DND-41 (cell line): ENCODE measurements at regions not wholly inside any gene's neighbourhood (a gene's known extent, or its start where the extent isn't known, plus 50 kb on each side); places are given as distances from the start of the nearest gene placed in this dataset.
"Not testable (repeated sequence)": the region's sequence is repeated elsewhere in the genome, so short reads cannot be mapped to it uniquely, and the experiment has no call there.

Experiments
- ATAC-seq: fragments of 200-7000 bp; cut with Tn5 transposase; 3 replicates; pipeline ENCODE4 v1.9.1; 2021; ENCODE audit warnings: low read depth; ENCODE audit not compliant: insufficient read depth
- DNase-seq: peaks from one replicate; pipeline ENCODE4 v3.0.0-alpha.2; 2020
- H2AFZ ChIP-seq: 2 replicates; pipeline ENCODE4 v1.6.0; 2012; ENCODE audit warnings: low read depth, low read length
- H3K27ac ChIP-seq: 2 replicates; pipeline ENCODE4 v1.5.1; 2012; ENCODE audit warnings: low read length, inconsistent platforms
- H3K27me3 ChIP-seq: fragments of 200-600 bp; sonication (generic); 2 replicates; pipeline ENCODE4 v1.6.0; 2012; ENCODE audit warnings: low read length, mild to moderate bottlenecking, inconsistent platforms; ENCODE audit not compliant: insufficient read depth, poor library complexity
- H3K36me3 ChIP-seq: 2 replicates; pipeline ENCODE4 v1.5.1; 2012; ENCODE audit warnings: low read length, inconsistent platforms; ENCODE audit not compliant: insufficient read depth
- H3K4me1 ChIP-seq: 2 replicates; pipeline ENCODE4 v1.5.1; 2012; ENCODE audit warnings: mild to moderate bottlenecking, low read length; ENCODE audit not compliant: insufficient read depth
- H3K4me2 ChIP-seq: 2 replicates; pipeline ENCODE4 v1.6.0; 2012; ENCODE audit warnings: mild to moderate bottlenecking, moderate library complexity, low read length, inconsistent platforms; ENCODE audit not compliant: insufficient read depth
- H3K4me3 ChIP-seq, 2 experiments: fragments of 200-600 bp in 1 of 2; shearing (Covaris generic) in 1 of 2; 2 replicates each; pipeline ENCODE4 v1.5.1; 2012 to 2016; ENCODE audit warnings: inconsistent platforms in 2 of 2, low read length in 2 of 2, mild to moderate bottlenecking in 2 of 2, low read depth in 1 of 2, moderate library complexity in 1 of 2
- H3K79me2 ChIP-seq: 2 replicates; pipeline ENCODE4 v1.6.0; 2012; ENCODE audit warnings: low read length, inconsistent platforms; ENCODE audit not compliant: insufficient read depth
- H3K9ac ChIP-seq: 2 replicates; pipeline ENCODE4 v1.6.0; 2012; ENCODE audit warnings: low read depth, mild to moderate bottlenecking, inconsistent platforms, low read length, moderate library complexity
- H3K9me3 ChIP-seq: 2 replicates; pipeline ENCODE4 v1.5.1; 2012; ENCODE audit warnings: low read length, moderate library complexity, mild to moderate bottlenecking, inconsistent platforms; ENCODE audit not compliant: insufficient read depth, severe bottlenecking
- H4K20me1 ChIP-seq: 2 replicates; pipeline ENCODE4 v1.6.0; 2012; ENCODE audit warnings: low read length; ENCODE audit not compliant: insufficient read depth
- EZH2 ChIP-seq: IDR thresholded peaks from 3 replicates; pipeline ENCODE4 v1.6.1; 2012; ENCODE audit warnings: borderline replicate concordance, low read depth, mild to moderate bottlenecking, moderate library complexity, low read length, inconsistent platforms; ENCODE audit not compliant: severe bottlenecking
- TF ChIP-seq, protein P1 (sequence below): IDR thresholded peaks from 2 replicates; pipeline ENCODE4 v1.5.1; 2012; ENCODE audit warnings: borderline replicate concordance, low read length, moderate library complexity, mild to moderate bottlenecking; ENCODE audit not compliant: poor library complexity, severe bottlenecking; ENCODE audit errors: extremely low read depth

DNA sequence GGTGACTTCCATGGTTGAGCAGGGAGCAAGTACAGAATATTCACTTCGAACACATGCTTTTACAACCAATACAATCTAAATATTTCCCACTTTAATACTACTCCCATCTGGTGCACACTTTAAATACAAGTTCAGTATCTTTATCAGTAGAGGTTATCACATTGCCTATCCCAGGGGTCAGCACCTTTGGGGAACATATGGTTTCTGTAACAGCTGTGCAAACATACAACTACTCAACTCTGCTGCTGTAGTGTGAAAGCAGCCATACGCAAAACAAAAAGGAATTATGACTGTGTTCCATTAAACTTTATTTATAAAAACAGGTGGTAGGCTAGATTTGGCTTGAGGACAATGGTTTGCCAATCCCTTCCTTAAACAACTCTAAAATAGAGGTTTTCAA lies 157.5 kb downstream of the XPNPEP1 start:
- Histone ChIP-seq H3K9ac (no peak overlapping the region), H4K20me1 (no peaks in the 10 kb centered on the region), H2AFZ (no peak overlapping the region), H3K4me3 (no peak overlapping the region), H3K27me3 (no peaks in the 10 kb centered on the region), H3K79me2 (no peaks in the 10 kb centered on the region), H3K9me3 (no peaks in the 10 kb centered on the region), H3K27ac (no peak overlapping the region), H3K4me2 (no peak overlapping the region), H3K36me3 (no peaks in the 10 kb centered on the region), H3K4me1 (no peaks in the 10 kb centered on the region)
- TF ChIP-seq EZH2 = no peak
- TF ChIP-seq, protein P1, sequence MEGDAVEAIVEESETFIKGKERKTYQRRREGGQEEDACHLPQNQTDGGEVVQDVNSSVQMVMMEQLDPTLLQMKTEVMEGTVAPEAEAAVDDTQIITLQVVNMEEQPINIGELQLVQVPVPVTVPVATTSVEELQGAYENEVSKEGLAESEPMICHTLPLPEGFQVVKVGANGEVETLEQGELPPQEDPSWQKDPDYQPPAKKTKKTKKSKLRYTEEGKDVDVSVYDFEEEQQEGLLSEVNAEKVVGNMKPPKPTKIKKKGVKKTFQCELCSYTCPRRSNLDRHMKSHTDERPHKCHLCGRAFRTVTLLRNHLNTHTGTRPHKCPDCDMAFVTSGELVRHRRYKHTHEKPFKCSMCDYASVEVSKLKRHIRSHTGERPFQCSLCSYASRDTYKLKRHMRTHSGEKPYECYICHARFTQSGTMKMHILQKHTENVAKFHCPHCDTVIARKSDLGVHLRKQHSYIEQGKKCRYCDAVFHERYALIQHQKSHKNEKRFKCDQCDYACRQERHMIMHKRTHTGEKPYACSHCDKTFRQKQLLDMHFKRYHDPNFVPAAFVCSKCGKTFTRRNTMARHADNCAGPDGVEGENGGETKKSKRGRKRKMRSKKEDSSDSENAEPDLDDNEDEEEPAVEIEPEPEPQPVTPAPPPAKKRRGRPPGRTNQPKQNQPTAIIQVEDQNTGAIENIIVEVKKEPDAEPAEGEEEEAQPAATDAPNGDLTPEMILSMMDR = no peak
- no peak for DNase-seq
- ATAC-seq = no peak

DNA sequence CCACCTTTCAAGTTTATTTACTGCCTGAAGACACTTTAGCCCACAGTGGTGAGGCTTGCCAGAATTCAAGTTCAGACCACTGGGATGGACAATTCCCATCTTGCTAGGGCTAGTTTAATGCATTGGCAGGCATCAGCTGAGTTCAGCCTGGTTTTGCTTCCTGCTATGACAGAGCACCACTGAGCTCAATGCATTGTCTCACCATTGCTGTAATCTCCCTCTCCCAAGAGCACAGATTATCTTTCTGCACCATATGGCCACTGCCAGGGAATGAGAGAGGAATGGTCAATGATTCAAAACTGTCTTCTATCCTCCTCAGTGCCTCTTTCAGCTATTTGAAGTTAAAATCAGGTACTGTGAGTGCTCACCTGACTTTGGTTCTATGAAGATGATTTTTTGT lies 160.8 kb downstream of the XPNPEP1 start:
- Histone ChIP-seq H3K27me3 (no peaks in the 10 kb centered on the region), H3K9ac (no peak overlapping the region), H3K9me3 (no peaks in the 10 kb centered on the region), H4K20me1 (no peaks in the 10 kb centered on the region), H3K36me3 (no peaks in the 10 kb centered on the region), H3K79me2 (no peaks in the 10 kb centered on the region), H3K4me3 (no peak overlapping the region), H3K4me2 (no peak overlapping the region), H3K27ac (no peak overlapping the region), H2AFZ (no peak overlapping the region), H3K4me1 (no peaks in the 10 kb centered on the region)
- TF ChIP-seq, protein P1 = no peak
- TF ChIP-seq EZH2 = no peak
- DNase-seq (no peak), ATAC-seq (no peak)

DNA sequence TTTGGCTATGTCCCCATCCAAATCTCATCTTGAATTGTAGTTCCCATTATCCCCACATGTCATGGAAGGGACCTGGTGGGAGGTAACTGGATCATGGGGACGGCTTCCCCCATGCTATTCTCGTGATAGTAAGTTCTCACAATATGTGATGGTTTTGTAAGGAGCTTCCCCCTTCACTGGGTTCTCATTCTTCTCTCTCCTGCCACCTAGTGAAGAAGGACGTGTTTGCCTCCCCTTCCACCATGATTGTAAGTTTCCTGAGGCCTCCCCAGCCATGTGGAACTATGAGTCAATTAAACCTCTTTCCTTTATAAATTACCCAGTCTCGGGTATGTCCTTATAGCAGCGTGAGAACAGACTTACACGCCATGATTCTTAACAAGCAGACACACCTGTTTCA lies 165.6 kb downstream of the XPNPEP1 start:
- not testable (repeated sequence) for H3K27ac ChIP-seq, H3K9me3 ChIP-seq, H2AFZ ChIP-seq, H4K20me1 ChIP-seq, ATAC-seq, H3K4me1 ChIP-seq, DNase-seq, H3K4me3 ChIP-seq, H3K36me3 ChIP-seq, H3K4me2 ChIP-seq, H3K27me3 ChIP-seq, H3K9ac ChIP-seq, H3K79me2 ChIP-seq
- TF ChIP-seq, protein P1 = peak; percentile 18

GRCh38 chr10:109746861-109747260 lies 176.4 kb downstream of the XPNPEP1 start:
- H3K36me3 ChIP-seq = no peaks in the 10 kb centered on the region
- DNase-seq (no peak), ATAC-seq (no peak)
- TF ChIP-seq, protein P1 = no peak
- TF ChIP-seq EZH2 = no peak
- H3K9me3 ChIP-seq = no peaks in the 10 kb centered on the region
- H3K27me3 ChIP-seq = no peaks in the 10 kb centered on the region
- no peak overlapping the region for H3K4me3 ChIP-seq
- H4K20me1 ChIP-seq = no peaks in the 10 kb centered on the region
- no peaks in the 10 kb centered on the region for H3K4me1 ChIP-seq
- no peak overlapping the region for H3K9ac ChIP-seq
- no peak overlapping the region for H2AFZ ChIP-seq
- H3K27ac ChIP-seq = no peak overlapping the region
- no peak overlapping the region for H3K4me2 ChIP-seq
- no peaks in the 10 kb centered on the region for H3K79me2 ChIP-seq
